ENCODE measurements at regions not wholly inside any gene's neighbourhood (a gene's known extent, or its start where the extent isn't known, plus 50 kb on each side); places are given as distances from the start of the nearest gene placed in this dataset.

DNA sequence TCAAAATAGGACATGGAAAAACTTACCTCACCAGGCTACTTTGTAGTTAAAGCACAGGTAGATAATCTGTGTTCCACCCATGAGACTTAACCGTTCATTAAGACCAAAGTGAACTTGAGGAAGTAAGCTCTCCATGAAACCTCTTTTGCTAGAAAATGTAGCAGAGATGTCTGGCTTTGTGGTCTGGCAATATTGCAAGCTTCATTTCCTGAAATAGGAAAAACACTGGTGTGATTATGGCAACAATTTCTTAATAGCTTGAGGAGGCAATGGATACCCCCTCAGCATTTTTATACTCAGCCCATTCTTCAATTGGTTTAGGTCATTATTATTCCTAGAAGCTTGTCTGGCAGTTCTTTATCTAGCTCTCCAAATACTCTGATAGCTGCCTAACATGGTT lies 957.3 kb downstream of the IGSF11 start:
- no peak for TF ChIP-seq FOXK2 (IDR thresholded peaks at IDR 0.05)
- TF ChIP-seq ELF4 (IDR thresholded peaks at IDR 0.05): no peak
- TF ChIP-seq TARDBP (IDR thresholded peaks at IDR 0.05): no peak
- no peak for TF ChIP-seq SP1 (IDR thresholded peaks at IDR 0.05)
- TF ChIP-seq L3MBTL2 (conservative IDR thresholded peaks at IDR 0.05): no peak
- no peak for TF ChIP-seq BHLHE40 (IDR thresholded peaks at IDR 0.05; ENCODE audit: borderline replicate concordance)
- TF ChIP-seq HDGF (IDR thresholded peaks at IDR 0.05; ENCODE audit: borderline replicate concordance): no peak
- no peak for TF ChIP-seq ARNT (IDR thresholded peaks at IDR 0.05)
- TF ChIP-seq FOXM1 (IDR thresholded peaks at IDR 0.05; ENCODE audit: borderline replicate concordance): no peak
